Spleen (tissue), 11 donors: ENCODE measurements at regions not wholly inside any gene's neighbourhood (a gene's known extent, or its start where the extent isn't known, plus 50 kb on each side); places are given as distances from the start of the nearest gene placed in this dataset.

ENCODE experiments used
- DNase-seq: peaks from one replicate; pipeline ENCODE4 v3.0.0-alpha.2; 2020
- H3K27ac ChIP-seq, 8 donors: fragments of 200-600 bp; sonication (generic) in 7 of 8; 1 replicate in 4 of 8; 2 replicates in 4 of 8; pipeline versions ENCODE4 v1.5.0 to v1.8.0; 2016 to 2021; ENCODE audit warnings: inconsistent platforms in 4 of 8, mild to moderate bottlenecking in 4 of 8, moderate library complexity in 1 of 8
- H3K27me3 ChIP-seq, 7 donors: fragments of 200-600 bp; sonication (generic) in 6 of 7; replicated peaks in 1 of 7; 1 replicate in 4 of 7; 2 replicates in 3 of 7; pipeline versions ENCODE4 v1.5.0 to v1.8.0; 2016 to 2021; ENCODE audit warnings: inconsistent platforms in 3 of 7, mild to moderate bottlenecking in 1 of 7
- H3K36me3 ChIP-seq, 6 donors: fragments of 200-600 bp; sonication (generic) in 5 of 6; 1 replicate in 4 of 6; 2 replicates in 2 of 6; pipeline versions ENCODE4 v1.5.0 to v1.8.0; 2016 to 2021; ENCODE audit warnings: inconsistent platforms in 2 of 6
- H3K4me1 ChIP-seq, 6 donors: fragments of 200-600 bp; sonication (generic) in 5 of 6; 1 replicate in 3 of 6; 2 replicates in 3 of 6; pipeline versions ENCODE4 v1.5.0 to v1.8.0; 2016 to 2021; ENCODE audit warnings: inconsistent platforms in 3 of 6
- H3K4me3 ChIP-seq, 8 donors: fragments of 200-600 bp; sonication (generic) in 7 of 8; 1 replicate in 4 of 8; 2 replicates in 4 of 8; pipeline versions ENCODE4 v1.5.0 to v1.8.0; 2016 to 2021; ENCODE audit warnings: inconsistent platforms in 4 of 8, mild to moderate bottlenecking in 4 of 8, moderate library complexity in 2 of 8
- H3K9me3 ChIP-seq, 8 donors: fragments of 200-600 bp; sonication (generic) in 7 of 8; 1 replicate in 4 of 8; 2 replicates in 4 of 8; pipeline versions ENCODE4 v1.5.0 to v1.8.0; 2016 to 2021; ENCODE audit warnings: inconsistent platforms in 4 of 8
- CTCF ChIP-seq, 11 experiments: fragments of 200-600 bp in 7 of 11; fragments of 450-650 bp in 4 of 11; sonication (generic) in 4 of 11; IDR thresholded peaks in 8 of 11; conservative IDR thresholded peaks in 3 of 11; 1 replicate in 7 of 11; 2 replicates in 4 of 11; pipeline versions ENCODE4 v1.4.0 to v1.8.0; 2016 to 2021; ENCODE audit warnings: antibody characterized with exemption in 11 of 11, inconsistent platforms in 4 of 11, mild to moderate bottlenecking in 1 of 11
- POLR2A ChIP-seq, 3 donors: fragments of 450-650 bp; IDR thresholded peaks; one replicate each; pipeline ENCODE4 v1.5.1; 2017; ENCODE audit warnings: antibody characterized with exemption in 3 of 3, mild to moderate bottlenecking in 1 of 3
- POLR2AphosphoS5 ChIP-seq, 3 donors: sonication (generic); formaldehyde crosslinking; IDR thresholded peaks; one replicate each; pipeline ENCODE4 v1.5.1; 2017; ENCODE audit warnings: antibody characterized with exemption in 3 of 3
- WGBS, 5 donors: extraction: QIAGEN DNeasy Blood & Tissue Kit in 3 of 5; methylation state at CpG; one replicate each; pipeline versions ENCODE4 v1.1.5 to v1.1.7; 2013 to 2018; 5-methylcytosine and 5-hydroxymethylcytosine counted together
- intact Hi-C: fragments of 100-400 bp; cut with DNase I; formaldehyde crosslinking; loops from one replicate; pipeline ENCODE4 v1.15.0; 2023; ENCODE audit warnings: low total_unique reads
- donor health status: healthy with polysubstance abuse.
- donor health status: DM: no; HTN: no; CAD: no; lungs with moderate emphysema.
- donor health status: DM: no; HTN: no; CAD: no.
- donor health status: Bipolar disorder and iron deficiency.
- donor health status: healthy.
- donor health status: DM: no; HTN: no; CAD: no.
- donor health status: DM: yes; HTN: yes; CAD: no.

DNA sequence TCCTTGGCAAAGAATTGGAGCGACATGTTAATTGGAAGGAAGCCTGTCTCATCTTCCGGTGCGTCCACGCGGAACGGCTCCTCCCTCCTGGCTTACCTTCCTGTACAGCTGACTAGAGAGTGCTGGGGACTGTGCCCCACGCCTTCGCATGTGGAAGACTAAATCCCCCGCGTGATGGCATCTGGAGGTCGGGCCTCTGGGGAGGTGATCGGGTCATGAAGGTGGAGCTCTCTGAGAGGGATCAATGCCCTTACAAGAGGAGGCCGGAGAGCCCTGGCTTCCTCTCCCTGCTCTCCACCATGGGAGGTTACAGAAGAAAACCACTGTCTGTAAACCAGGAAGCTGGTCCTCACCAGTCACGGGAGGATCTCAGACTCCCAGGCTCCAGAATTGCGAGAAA lies 104.1 kb upstream of the OTOS start:
- Histone ChIP-seq H3K9me3 (no peaks in the 10 kb centered on the region), H3K36me3 (no peaks in the 10 kb centered on the region), H3K27ac (peak overlapping the region in 2 of 8 donors; percentile 30), H3K27me3 (peaks cover 0 to 33% (median 0%) of the 10 kb centered on the region in 7 donors), H3K4me3 (no peak overlapping the region), H3K4me1 (no peaks in the 10 kb centered on the region)
- 64 to 79% (median 70%) methylated on average over 15 of the region's 15 CpGs for WGBS, 5 donors
- TF ChIP-seq CTCF (IDR thresholded peaks at IDR 0.05 in 8 of 11, conservative IDR thresholded peaks at IDR 0.05 in 3 of 11) (no peak), POLR2A (IDR thresholded peaks at IDR 0.05) (no peak), POLR2AphosphoS5 (IDR thresholded peaks at IDR 0.05) (no peak)
- intact Hi-C loops, result no loop called here
- DNase-seq, result no peak

- Histone ChIP-seq H3K27ac (no peak overlapping the region), H3K4me1 (peaks cover 0 to 6% (median 0%) of the 10 kb centered on the region in 6 donors), H3K36me3 (no peaks in the 10 kb centered on the region), H3K4me3 (no peak overlapping the region), H3K27me3 (peaks cover 0 to 33% (median 0%) of the 10 kb centered on the region in 7 donors), H3K9me3 (no peaks in the 10 kb centered on the region)
- 93 to 95% (median 94%) methylated on average over 4 of the region's 4 CpGs for WGBS, 5 donors
- no peak for DNase-seq
- no peak for TF ChIP-seq POLR2A (IDR thresholded peaks at IDR 0.05)
- TF ChIP-seq CTCF (IDR thresholded peaks at IDR 0.05 in 8 of 11, conservative IDR thresholded peaks at IDR 0.05 in 3 of 11), result no peak
- TF ChIP-seq POLR2AphosphoS5 (IDR thresholded peaks at IDR 0.05), result no peak
- intact Hi-C loops, result no loop called here
Measured at GRCh38 chr2:240245184-240245583, 104.7 kb upstream of the OTOS start.

GRCh38 chr2:240245706-240246105 lies 105.2 kb upstream of the OTOS start:
- intact Hi-C loops, result no loop called here
- peak; percentile 58 for DNase-seq

DNA sequence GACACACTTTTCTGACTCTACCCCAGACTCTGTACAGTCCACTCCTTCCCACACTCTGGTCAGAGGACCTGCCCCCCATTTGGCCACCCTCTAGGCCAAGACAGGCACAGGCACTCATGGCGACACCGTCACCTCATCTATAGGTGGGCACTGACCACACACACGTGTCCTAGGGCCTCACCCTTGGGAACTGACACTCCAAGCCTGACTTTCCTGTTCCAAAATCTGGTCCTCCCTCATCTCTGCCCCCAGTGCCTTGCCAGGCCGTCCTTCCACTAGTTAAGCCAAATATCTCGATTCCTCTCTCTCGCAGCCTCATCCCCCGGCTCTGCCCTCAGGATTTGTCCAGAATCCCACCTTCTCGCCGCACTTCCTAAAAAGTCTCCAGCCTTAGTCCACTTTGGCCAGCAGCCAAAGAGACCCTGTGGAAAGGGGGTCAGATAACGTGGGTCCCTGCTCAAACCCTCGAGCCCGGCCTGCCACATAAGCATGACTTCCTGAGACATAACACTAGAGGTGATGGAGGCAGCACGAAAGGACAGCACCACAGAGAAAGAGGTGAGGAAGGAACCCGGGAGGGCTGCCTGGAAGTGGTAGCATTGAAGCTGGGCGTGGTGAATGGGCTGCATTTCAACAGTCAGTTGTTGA lies 105.8 kb upstream of the OTOS start:
- no peak overlapping the region for H3K4me3 ChIP-seq
- 86 to 94% (median 91%) methylated on average over 15 of the region's 15 CpGs for WGBS, 5 donors
- intact Hi-C loops, result no loop called here
- H3K9me3 ChIP-seq, result no peaks in the 10 kb centered on the region
- H3K36me3 ChIP-seq, result no peaks in the 10 kb centered on the region
- peaks cover 0 to 38% (median 0%) of the 10 kb centered on the region in 7 donors for H3K27me3 ChIP-seq
- H3K4me1 ChIP-seq, result peaks cover 0 to 17% (median 6%) of the 10 kb centered on the region in 6 donors
- no peak overlapping the region for H3K27ac ChIP-seq
- no peak for TF ChIP-seq POLR2AphosphoS5 (IDR thresholded peaks at IDR 0.05)
- no peak for DNase-seq

More at GRCh38 chr2:240245706-240246105, 105.2 kb upstream of the OTOS start:
- Histone ChIP-seq H3K27me3 (peaks cover 0 to 33% (median 0%) of the 10 kb centered on the region in 7 donors), H3K27ac (no peak overlapping the region), H3K9me3 (no peaks in the 10 kb centered on the region), H3K4me1 (peaks cover 0 to 11% (median 2%) of the 10 kb centered on the region in 6 donors), H3K36me3 (no peaks in the 10 kb centered on the region), H3K4me3 (no peak overlapping the region)
- no peak for TF ChIP-seq POLR2A (IDR thresholded peaks at IDR 0.05)
- WGBS, 5 donors, result 88 to 92% (median 88%) methylated on average over 23 of the region's 23 CpGs

GRCh38 chr2:240247241-240247867 lies 106.9 kb upstream of the OTOS start:
- WGBS, 5 donors, result 89 to 96% (median 96%) methylated on average over 8 to 10 of the region's 10 CpGs
- H3K4me3 ChIP-seq, result no peak overlapping the region
- TF ChIP-seq POLR2A (IDR thresholded peaks at IDR 0.05) (no peak), POLR2AphosphoS5 (IDR thresholded peaks at IDR 0.05) (no peak), CTCF (IDR thresholded peaks at IDR 0.05 in 8 of 11, conservative IDR thresholded peaks at IDR 0.05 in 3 of 11) (no peak)
- DNase-seq, result no peak
- no peaks in the 10 kb centered on the region for H3K9me3 ChIP-seq
- H3K4me1 ChIP-seq, result peaks cover 0 to 27% (median 11%) of the 10 kb centered on the region in 6 donors
- H3K27ac ChIP-seq, result no peak overlapping the region
- intact Hi-C loops, result no loop called here
- H3K27me3 ChIP-seq, result peaks cover 0 to 41% (median 0%) of the 10 kb centered on the region in 7 donors
- no peaks in the 10 kb centered on the region for H3K36me3 ChIP-seq
